AG04449 (cell line): ENCODE measurements at regions not wholly inside any gene's neighbourhood (a gene's known extent, or its start where the extent isn't known, plus 50 kb on each side); places are given as distances from the start of the nearest gene placed in this dataset.

Experiments
- CTCF ChIA-PET: fragments of 350-600 bp; formaldehyde crosslinking; extraction: SDS; loops from one replicate; lab custom pipeline; 2021; ENCODE audit warnings: antibody characterized with exemption; lab: Yijun Ruan, JAX
- POLR2A ChIA-PET: fragments of 400-600, 350-600 bp; formaldehyde crosslinking; extraction: SDS; loops from one replicate; lab custom pipeline; 2020; ENCODE audit warnings: antibody characterized with exemption, inconsistent platforms; lab: Yijun Ruan, JAX
- DNase-seq: peaks from one replicate; pipeline ENCODE4 v3.0.0-alpha.2; 2010; ENCODE audit warnings: low read depth, low spot score
- H3K4me3 ChIP-seq: 2 replicates; pipeline ENCODE4 v1.5.1; 2011; ENCODE audit warnings: low read depth, mild to moderate bottlenecking, control low read depth, low read length
- CTCF ChIP-seq: IDR thresholded peaks from one replicate; pipeline ENCODE4 v1.5.1; 2011; ENCODE audit warnings: mild to moderate bottlenecking, moderate library complexity, low read length, control low read depth, inconsistent platforms; ENCODE audit not compliant: insufficient read depth; ENCODE audit errors: missing control alignments

- TF ChIP-seq CTCF, result no peak
- CTCF ChIA-PET, result no interaction called here
- DNase-seq, result no peak
- H3K4me3 ChIP-seq, result no peak overlapping the region
- POLR2A ChIA-PET, result no interaction called here
Observed at GRCh38 chr13:33383724-33384577, 98.4 kb upstream of the STARD13 start.

GRCh38 chr13:33388286-33388998, 102.9 kb upstream of the STARD13 start:
- no peak for DNase-seq
- TF ChIP-seq CTCF, result no peak
- H3K4me3 ChIP-seq, result no peak overlapping the region
- ChIA-PET POLR2A (no interaction called here), CTCF (interaction anchor here (1.0 kb wide), 1 partner anchor 9 kb away, joined by 3 read pairs; no protein-coding TSS in a partner anchor)

- no peak overlapping the region for H3K4me3 ChIP-seq
- CTCF ChIA-PET, result no interaction called here
- TF ChIP-seq CTCF, result no peak
- POLR2A ChIA-PET, result no interaction called here
- DNase-seq, result no peak
Observed at GRCh38 chr13:33392794-33393405, 107.3 kb upstream of the STARD13 start.

- POLR2A ChIA-PET, result no interaction called here
- DNase-seq, result no peak
- no peak for TF ChIP-seq CTCF
- H3K4me3 ChIP-seq, result no peak overlapping the region
- CTCF ChIA-PET, result interaction anchor here (1.2 kb wide), 1 partner anchor 93 kb away, joined by 3 read pairs; no protein-coding TSS in a partner anchor
Observed at GRCh38 chr13:33394294-33394932, 108.9 kb upstream of the STARD13 start.

GRCh38 chr13:33401238-33401637, 115.7 kb upstream of the STARD13 start:
- TF ChIP-seq CTCF, result no peak
- ChIA-PET POLR2A (no interaction called here), CTCF (no interaction called here)
- no peak overlapping the region for H3K4me3 ChIP-seq
- no peak for DNase-seq
